A673 (cell line): ENCODE measurements at regions not wholly inside any gene's neighbourhood (a gene's known extent, or its start where the extent isn't known, plus 50 kb on each side); places are given as distances from the start of the nearest gene placed in this dataset.

Experiments
- BruUV-seq: library from RNA; stranded (reverse); fragments of 400-500 nt; replicated peaks from 2 replicates; lab custom pipeline; 2021; lab: Mats Ljungman, UMichigan
- CTCF ChIA-PET: fragments of 300-600 bp; sonication (Branson Sonifier 250); formaldehyde crosslinking; loops from one replicate; lab custom pipeline; 2022; ENCODE audit warnings: antibody characterized with exemption; lab: Charles Lee
- POLR2A ChIA-PET: fragments of 300-600 bp; sonication (Branson Sonifier 250); formaldehyde crosslinking; loops from one replicate; lab custom pipeline; 2022; ENCODE audit warnings: antibody characterized with exemption; ENCODE audit not compliant: low non-redundant PET; lab: Charles Lee
- DNase-seq: peaks from one replicate; pipeline ENCODE4 v3.0.0-alpha.2; 2015; ENCODE audit warnings: low spot score
- H3K27ac ChIP-seq: fragments of 200-600 bp; sonication (generic); 2 replicates; pipeline ENCODE4 v1.5.1; 2016; ENCODE audit warnings: mixed run types, low read depth, mild to moderate bottlenecking, mixed read lengths, antibody characterized with exemption, low read length; ENCODE audit not compliant: poor library complexity, severe bottlenecking
- H3K27me3 ChIP-seq: fragments of 200-600 bp; sonication (generic); replicated peaks from 2 replicates; pipeline ENCODE4 v1.6.1; 2017; ENCODE audit warnings: mixed run types, low read depth, mild to moderate bottlenecking, mixed read lengths, antibody characterized with exemption, low read length; ENCODE audit not compliant: insufficient read depth, poor library complexity
- H3K36me3 ChIP-seq: fragments of 200-600 bp; sonication (generic); 2 replicates; pipeline ENCODE4 v1.6.1; 2016; ENCODE audit warnings: mixed run types, mild to moderate bottlenecking, mixed read lengths, antibody characterized with exemption, low read length; ENCODE audit not compliant: insufficient read depth, poor library complexity, severe bottlenecking
- H3K4me1 ChIP-seq: fragments of 200-600 bp; sonication (generic); 2 replicates; pipeline ENCODE4 v1.6.1; 2017; ENCODE audit warnings: mixed run types, mild to moderate bottlenecking, mixed read lengths, antibody characterized with exemption, low read length; ENCODE audit not compliant: insufficient read depth, poor library complexity, severe bottlenecking
- H3K4me3 ChIP-seq: fragments of 200-600 bp; sonication (generic); 2 replicates; pipeline ENCODE4 v1.5.1; 2016; ENCODE audit warnings: low read depth, mixed run types, mild to moderate bottlenecking, mixed read lengths, low read length; ENCODE audit not compliant: poor library complexity, severe bottlenecking
- H3K9me3 ChIP-seq: fragments of 200-600 bp; sonication (generic); 2 replicates; pipeline ENCODE4 v1.6.1; 2016; ENCODE audit warnings: mixed run types, low read depth, mild to moderate bottlenecking, mixed read lengths, antibody characterized with exemption, low read length; ENCODE audit not compliant: poor library complexity, severe bottlenecking
- EZH2 ChIP-seq: fragments of 200-600 bp; sonication (generic); IDR thresholded peaks from 2 replicates; pipeline ENCODE4 v1.6.1; 2017; ENCODE audit warnings: borderline replicate concordance, low read depth, mild to moderate bottlenecking, mixed read lengths, antibody characterized with exemption, low read length; ENCODE audit not compliant: poor library complexity, severe bottlenecking
- intact Hi-C: fragments of 100-400 bp; cut with micrococcal nuclease; formaldehyde crosslinking; loops from one replicate; pipeline ENCODE4 v1.10.0; 2022; ENCODE audit not compliant: unreplicated experiment
- TF ChIP-seq, protein P1 (sequence below): fragments of 300-800, 200-600 bp; sonication (generic); conservative IDR thresholded peaks from 2 replicates; pipeline ENCODE4 v1.5.1; 2017; ENCODE audit warnings: low read depth, mild to moderate bottlenecking, antibody characterized with exemption, low read length, moderate library complexity, mixed read lengths

DNA sequence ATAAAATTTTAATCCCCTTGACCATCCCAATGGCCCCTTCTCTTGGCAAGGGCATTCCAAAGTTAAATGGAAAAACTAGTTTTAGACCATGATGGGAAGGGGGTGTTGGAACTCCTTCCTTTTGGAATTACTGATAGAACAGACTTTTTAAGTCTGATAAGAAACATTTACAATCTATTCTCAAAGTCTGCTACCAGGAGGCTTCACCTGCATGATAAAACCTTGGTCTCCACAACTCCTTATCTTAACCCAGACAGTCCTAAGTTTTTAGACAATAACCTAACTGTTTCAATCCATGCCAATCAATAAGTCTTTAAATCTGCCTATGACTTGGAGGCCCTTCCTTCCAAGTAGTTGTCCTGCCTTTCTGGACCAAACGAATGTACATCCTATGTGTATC lies 63.9 kb upstream of the PGRMC2 start:
- no peak for DNase-seq
- H3K27ac ChIP-seq: no peak overlapping the region
- no peaks in the 10 kb centered on the region for H3K9me3 ChIP-seq
- intact Hi-C loops: no loop called here
- no peaks in the 10 kb centered on the region for H3K27me3 ChIP-seq
- POLR2A ChIA-PET: no interaction called here
- CTCF ChIA-PET: no interaction called here
- no TSS peak for BruUV-seq
- TF ChIP-seq, protein P1, sequence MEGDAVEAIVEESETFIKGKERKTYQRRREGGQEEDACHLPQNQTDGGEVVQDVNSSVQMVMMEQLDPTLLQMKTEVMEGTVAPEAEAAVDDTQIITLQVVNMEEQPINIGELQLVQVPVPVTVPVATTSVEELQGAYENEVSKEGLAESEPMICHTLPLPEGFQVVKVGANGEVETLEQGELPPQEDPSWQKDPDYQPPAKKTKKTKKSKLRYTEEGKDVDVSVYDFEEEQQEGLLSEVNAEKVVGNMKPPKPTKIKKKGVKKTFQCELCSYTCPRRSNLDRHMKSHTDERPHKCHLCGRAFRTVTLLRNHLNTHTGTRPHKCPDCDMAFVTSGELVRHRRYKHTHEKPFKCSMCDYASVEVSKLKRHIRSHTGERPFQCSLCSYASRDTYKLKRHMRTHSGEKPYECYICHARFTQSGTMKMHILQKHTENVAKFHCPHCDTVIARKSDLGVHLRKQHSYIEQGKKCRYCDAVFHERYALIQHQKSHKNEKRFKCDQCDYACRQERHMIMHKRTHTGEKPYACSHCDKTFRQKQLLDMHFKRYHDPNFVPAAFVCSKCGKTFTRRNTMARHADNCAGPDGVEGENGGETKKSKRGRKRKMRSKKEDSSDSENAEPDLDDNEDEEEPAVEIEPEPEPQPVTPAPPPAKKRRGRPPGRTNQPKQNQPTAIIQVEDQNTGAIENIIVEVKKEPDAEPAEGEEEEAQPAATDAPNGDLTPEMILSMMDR: no peak
- no peak for TF ChIP-seq EZH2
- no peaks in the 10 kb centered on the region for H3K36me3 ChIP-seq
- no peak overlapping the region for H3K4me3 ChIP-seq
- H3K4me1 ChIP-seq: no peaks in the 10 kb centered on the region

DNA sequence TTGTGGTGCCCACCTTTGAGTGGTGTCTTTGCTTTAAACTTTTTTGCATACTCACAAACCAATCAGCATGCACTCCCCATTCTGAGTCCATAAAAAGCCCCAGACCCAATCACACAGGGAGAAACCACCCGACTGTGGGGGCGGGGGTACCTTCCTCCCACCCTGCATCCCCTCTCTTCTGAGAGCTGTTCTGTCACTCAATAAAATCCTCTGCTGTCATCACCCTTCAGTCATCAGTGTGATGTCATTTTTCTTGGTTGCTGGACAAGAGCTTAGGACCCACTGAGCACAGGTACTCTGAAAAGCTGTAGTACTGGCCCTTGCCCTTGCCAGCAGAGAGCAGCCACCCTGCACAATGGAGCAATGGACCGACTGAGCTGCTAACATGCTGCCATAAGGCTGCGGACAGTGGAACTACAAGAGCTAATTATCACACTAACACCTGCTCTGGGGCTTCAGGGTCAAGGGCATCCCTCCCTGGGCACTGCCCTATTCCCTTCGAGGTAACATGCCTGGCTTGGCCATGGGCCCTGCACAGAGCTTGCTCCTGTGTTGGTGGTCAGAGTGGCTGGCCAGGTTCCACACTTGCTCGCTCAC lies 62.9 kb upstream of the PGRMC2 start:
- H3K36me3 ChIP-seq: no peaks in the 10 kb centered on the region
- no TSS peak for BruUV-seq
- no peaks in the 10 kb centered on the region for H3K9me3 ChIP-seq
- POLR2A ChIA-PET: no interaction called here
- H3K4me1 ChIP-seq: no peaks in the 10 kb centered on the region
- CTCF ChIA-PET: no interaction called here
- H3K27ac ChIP-seq: no peak overlapping the region
- no peak overlapping the region for H3K4me3 ChIP-seq
- no peak for DNase-seq
- H3K27me3 ChIP-seq: no peaks in the 10 kb centered on the region
- intact Hi-C loops: no loop called here
- TF ChIP-seq, protein P1: no peak
- TF ChIP-seq EZH2: no peak

DNA sequence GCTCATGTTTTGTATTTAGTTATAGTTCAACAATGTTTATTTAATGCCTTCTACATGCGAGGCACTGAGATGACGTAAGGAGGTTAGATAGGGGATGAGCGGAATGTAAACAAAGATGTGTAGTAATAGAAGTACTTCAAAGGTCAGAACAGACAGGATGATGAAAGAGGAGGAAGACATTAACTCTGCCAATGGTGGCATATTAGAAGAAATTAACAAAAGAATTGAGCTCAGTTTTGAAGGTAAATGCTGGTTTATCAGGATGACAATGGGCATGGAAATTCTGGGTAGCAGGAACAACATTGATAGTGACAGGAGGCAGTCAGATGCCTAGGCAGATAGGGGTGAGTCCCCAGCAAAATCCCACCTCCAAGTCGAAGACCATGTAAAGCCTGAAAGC lies 62.3 kb upstream of the PGRMC2 start:
- TF ChIP-seq EZH2: no peak
- TF ChIP-seq, protein P1: no peak
- Histone ChIP-seq H3K36me3 (no peaks in the 10 kb centered on the region), H3K27me3 (no peaks in the 10 kb centered on the region), H3K4me3 (no peak overlapping the region), H3K27ac (no peak overlapping the region), H3K9me3 (no peaks in the 10 kb centered on the region), H3K4me1 (no peaks in the 10 kb centered on the region)
- no peak for DNase-seq
- intact Hi-C loops: no loop called here
- ChIA-PET CTCF (no interaction called here), POLR2A (no interaction called here)
- BruUV-seq: no TSS peak
